GM18907 (cell line): ENCODE measurements at regions not wholly inside any gene's neighbourhood (a gene's known extent, or its start where the extent isn't known, plus 50 kb on each side); places are given as distances from the start of the nearest gene placed in this dataset.
"Not testable (repeated sequence)": the region's sequence is repeated elsewhere in the genome, so short reads cannot be mapped to it uniquely, and the experiment has no call there.

ENCODE experiments used
- ATAC-seq: cut with Tn5 transposase; IDR thresholded peaks from one replicate; pipeline ENCODE4 v1.9.1; 2021; ENCODE audit warnings: mild to moderate bottlenecking, moderate library complexity; ENCODE audit not compliant: unreplicated experiment

DNA sequence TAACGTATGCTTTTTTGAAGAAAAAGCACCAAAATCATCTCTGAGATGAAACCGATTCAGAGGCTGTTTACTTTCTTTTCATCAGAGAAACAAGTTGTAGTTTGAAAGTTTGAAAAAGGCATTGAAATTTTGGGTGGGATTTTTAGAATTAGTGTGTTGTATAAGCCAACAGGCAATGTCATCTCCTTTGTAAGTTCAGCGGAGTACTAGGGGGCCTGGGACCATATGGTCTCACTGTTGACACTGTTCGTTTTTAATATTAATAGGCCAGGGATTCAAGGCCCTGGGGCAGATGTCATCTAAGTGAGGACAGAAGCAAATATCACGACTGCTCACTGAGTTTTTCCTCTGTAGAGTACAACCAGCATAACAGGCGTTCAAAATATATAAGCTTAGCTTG is 256.2 kb upstream of the RARB start:
- ATAC-seq, result no peak

- no peak for ATAC-seq
Measured at GRCh38 chr3:25173606-25174005, 254.5 kb upstream of the RARB start.

GRCh38 chr3:25174251-25174650 is 253.8 kb upstream of the RARB start:
- no peak for ATAC-seq

- no peak for ATAC-seq
Measured at GRCh38 chr3:25177041-25177440, 251.0 kb upstream of the RARB start.

DNA sequence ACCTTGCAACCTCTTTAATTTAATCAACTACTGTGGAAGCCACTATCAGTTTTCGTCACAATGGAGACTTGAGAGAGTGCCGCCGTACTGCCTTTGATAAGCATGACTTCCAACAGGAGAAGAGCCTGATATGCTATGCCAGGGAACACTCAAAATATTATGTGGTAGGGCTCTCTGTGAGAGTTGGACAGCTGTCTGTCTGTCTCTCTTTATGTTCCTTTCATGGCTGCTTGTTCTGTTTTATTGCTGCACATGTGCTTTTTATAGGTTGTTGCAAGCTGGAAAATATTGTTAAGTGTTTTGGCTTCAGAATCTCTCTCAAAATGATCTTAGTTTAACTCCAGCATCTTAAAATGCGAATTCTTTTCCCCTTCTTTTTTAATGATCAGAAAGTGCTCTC is 249.4 kb upstream of the RARB start:
- no peak for ATAC-seq

DNA sequence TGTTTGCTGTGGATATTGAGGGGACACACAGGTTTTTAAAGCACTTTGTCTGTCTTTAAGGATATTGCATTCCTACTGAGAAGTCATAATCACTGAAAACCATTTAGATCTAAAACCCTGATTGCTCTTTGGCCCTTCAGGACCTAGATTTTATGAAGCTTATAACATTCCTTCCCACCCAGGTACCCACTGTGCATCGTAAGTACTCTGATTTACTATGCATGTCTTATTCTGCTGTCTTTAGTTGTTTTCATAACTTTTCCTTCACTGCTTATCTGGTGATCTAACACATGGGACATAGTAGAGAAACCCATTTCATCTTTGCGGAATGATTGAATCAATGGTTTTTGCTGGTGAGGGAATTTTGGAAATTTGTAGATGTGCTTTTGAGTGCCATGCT is 247.0 kb upstream of the RARB start:
- no peak for ATAC-seq

- ATAC-seq, result no peak
Measured at GRCh38 chr3:25182794-25183193, 245.3 kb upstream of the RARB start.

- ATAC-seq, result no peak
Measured at GRCh38 chr3:25184641-25185250, 243.3 kb upstream of the RARB start.

DNA sequence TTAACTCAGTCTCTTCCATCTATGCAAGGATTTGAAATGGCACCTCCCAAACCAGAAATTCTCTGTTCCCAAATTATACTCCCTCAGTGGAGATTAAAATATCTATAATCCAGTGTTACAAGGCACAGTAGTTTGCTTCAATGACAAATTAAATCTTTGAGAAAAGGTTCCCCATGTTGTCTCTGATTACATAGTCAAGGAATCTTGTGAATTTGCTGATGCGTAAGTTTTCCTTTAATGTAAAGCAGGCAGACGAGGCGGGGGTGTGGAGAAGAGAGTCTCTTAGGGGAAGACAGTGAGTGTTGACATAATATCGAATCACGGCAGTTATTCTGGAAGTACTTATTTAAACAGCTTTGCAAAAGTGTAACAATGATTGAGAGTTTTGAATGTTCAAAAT is 236.4 kb upstream of the RARB start:
- no peak for ATAC-seq

GRCh38 chr3:25199567-25199966 is 228.5 kb upstream of the RARB start:
- not testable (repeated sequence) for ATAC-seq

DNA sequence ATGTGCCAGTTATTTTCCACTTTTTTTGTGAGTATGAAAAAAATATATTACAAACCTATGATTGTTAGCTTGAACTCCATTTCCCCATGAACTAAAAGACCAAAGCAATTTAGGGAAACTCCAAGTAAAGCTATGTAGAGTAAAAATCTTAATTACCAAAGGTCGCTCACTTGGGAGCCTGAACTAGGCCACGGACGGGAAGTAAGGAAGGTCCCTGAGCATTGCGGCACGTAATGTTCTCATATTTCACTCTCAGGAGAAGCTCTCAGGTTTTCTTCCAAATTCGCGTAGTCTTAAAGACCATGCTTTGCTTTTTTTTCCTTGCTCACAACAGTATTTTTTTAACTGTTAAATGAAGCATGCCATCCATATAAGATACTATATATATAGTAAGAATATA is 215.3 kb upstream of the RARB start:
- ATAC-seq, result no peak

GRCh38 chr3:25214034-25214433 is 214.0 kb upstream of the RARB start:
- no peak for ATAC-seq

- ATAC-seq, result no peak
Measured at GRCh38 chr3:25218362-25218761, 209.7 kb upstream of the RARB start.

DNA sequence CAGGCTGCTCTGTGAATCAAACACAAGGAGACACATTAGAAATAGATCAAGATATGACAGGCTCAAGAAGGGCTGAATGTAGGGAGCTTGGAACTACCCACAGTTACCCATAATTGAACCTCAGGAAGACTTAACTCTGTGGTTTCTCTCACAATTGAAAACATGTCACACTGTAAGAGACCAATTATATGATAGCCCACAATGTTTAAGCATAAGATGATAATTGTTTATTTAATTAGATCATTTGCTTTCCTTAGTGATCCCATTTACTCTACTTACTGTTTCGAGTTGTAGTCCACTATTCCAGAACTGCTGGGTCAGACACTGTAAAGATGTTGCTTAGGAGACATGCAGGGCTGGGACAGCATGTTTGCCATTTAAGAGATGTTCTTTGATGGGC is 201.3 kb upstream of the RARB start:
- no peak for ATAC-seq

GRCh38 chr3:25229586-25229985 is 198.5 kb upstream of the RARB start:
- ATAC-seq, result no peak

DNA sequence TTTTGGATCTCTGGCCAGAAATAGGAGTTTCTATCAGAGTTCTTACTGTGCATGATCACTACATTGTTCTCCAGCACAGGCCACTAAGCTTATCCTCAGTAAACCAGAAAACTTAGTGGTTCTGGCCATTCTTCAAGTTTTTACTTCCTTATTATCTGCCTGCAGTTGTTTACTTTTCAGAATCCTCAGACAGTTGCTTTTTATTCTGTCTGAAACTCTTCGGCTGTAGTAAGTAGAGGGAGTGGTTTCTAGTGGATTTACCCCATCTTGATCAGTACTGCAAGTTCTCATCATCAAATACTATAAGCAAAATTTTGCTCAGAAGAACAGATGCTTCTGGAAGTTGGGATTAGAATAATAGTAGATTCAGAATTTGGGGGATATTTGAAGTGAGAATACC is 193.0 kb upstream of the RARB start:
- ATAC-seq, result no peak

GRCh38 chr3:25235466-25235865 is 192.6 kb upstream of the RARB start:
- ATAC-seq, result no peak

DNA sequence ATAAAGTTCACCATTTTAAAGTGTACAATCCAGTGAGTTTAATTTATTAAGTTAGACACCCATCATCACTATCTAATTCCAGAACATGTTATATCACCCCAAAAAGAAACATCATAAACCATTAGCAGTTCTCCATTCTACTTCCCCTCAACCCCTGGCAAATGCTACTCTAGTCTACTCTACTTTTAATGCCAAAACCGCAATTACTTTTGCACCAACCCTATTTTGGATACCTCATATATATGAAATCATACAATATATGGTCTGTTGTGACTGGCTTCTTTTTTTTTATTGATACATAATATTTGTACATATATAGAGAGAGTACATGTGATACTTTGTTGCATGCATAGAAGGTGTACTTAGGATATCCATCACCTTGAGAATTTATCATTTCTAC is 190.5 kb upstream of the RARB start:
- no peak for ATAC-seq

- no peak for ATAC-seq
Measured at GRCh38 chr3:25239042-25239441, 189.0 kb upstream of the RARB start.

GRCh38 chr3:25246913-25247312 is 181.2 kb upstream of the RARB start:
- ATAC-seq, result no peak

- ATAC-seq, result no peak
Measured at GRCh38 chr3:25252291-25252690, 175.8 kb upstream of the RARB start.

GRCh38 chr3:25257026-25257425 is 171.0 kb upstream of the RARB start:
- no peak for ATAC-seq

DNA sequence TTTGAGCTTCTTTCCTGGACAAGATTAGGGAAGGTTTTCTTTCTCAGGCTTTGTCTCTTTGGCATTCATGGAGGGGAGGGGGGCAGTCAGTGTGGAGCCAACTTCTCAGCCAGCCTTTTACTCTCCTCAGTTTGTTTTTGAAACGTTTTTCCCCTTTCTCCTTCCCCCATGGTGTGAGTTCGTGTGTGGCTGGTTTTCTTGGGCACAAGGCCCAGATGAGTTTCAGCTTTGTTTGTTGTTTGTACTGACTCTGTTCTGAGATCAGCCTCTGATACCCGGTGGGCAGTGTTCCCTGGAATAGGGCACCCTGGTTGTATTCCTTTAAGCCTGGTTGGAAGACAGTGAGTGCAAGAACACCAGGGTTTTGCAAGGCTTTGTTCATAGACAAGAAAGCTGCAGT is 168.2 kb upstream of the RARB start:
- no peak for ATAC-seq

- no peak for ATAC-seq
Measured at GRCh38 chr3:25262322-25262721, 165.7 kb upstream of the RARB start.
